Colonic mucosa (tissue), 4 donors: ENCODE measurements at regions not wholly inside any gene's neighbourhood (a gene's known extent, or its start where the extent isn't known, plus 50 kb on each side); places are given as distances from the start of the nearest gene placed in this dataset.
A peak's percentile ranks its signal among the peaks of the same experiment; 100 is the strongest.

Experiments used
- DNase-seq: peaks from one replicate; pipeline ENCODE4 v3.0.0-alpha.2; 2020
- H3K27ac ChIP-seq: fragments of 200-600 bp; one replicate; pipeline ENCODE4 v1.8.0; 2021
- H3K27me3 ChIP-seq: fragments of 200-600 bp; one replicate; pipeline ENCODE4 v1.8.0; 2021
- H3K36me3 ChIP-seq: fragments of 200-600 bp; one replicate; pipeline ENCODE4 v1.8.0; 2021
- H3K4me1 ChIP-seq: fragments of 200-600 bp; one replicate; pipeline ENCODE4 v1.8.0; 2021; ENCODE audit warnings: mild to moderate bottlenecking
- H3K4me3 ChIP-seq: fragments of 200-600 bp; one replicate; pipeline ENCODE4 v1.8.0; 2021
- H3K9ac ChIP-seq, 2 donors: one replicate each; pipeline ENCODE4 v1.7.0; 2013; ENCODE audit warnings: control low read depth in 2 of 2, low read depth in 2 of 2, low read length in 2 of 2
- H3K9me3 ChIP-seq: fragments of 200-600 bp; one replicate; pipeline ENCODE4 v1.8.0; 2021
- intact Hi-C: fragments of 100-400 bp; cut with DNase I; formaldehyde crosslinking; loops from one replicate; pipeline ENCODE4 v1.14.1; 2022
- TF ChIP-seq, protein P1 (sequence below): fragments of 200-600 bp; IDR thresholded peaks from one replicate; pipeline ENCODE4 v1.8.0; 2022; ENCODE audit warnings: antibody characterized with exemption, mild to moderate bottlenecking
- donor health status: healthy.
- donor health status: DM: no; HTN: no; CAD: no.
- donor health status: DM: no; HTN: no; CAD: no.

DNA sequence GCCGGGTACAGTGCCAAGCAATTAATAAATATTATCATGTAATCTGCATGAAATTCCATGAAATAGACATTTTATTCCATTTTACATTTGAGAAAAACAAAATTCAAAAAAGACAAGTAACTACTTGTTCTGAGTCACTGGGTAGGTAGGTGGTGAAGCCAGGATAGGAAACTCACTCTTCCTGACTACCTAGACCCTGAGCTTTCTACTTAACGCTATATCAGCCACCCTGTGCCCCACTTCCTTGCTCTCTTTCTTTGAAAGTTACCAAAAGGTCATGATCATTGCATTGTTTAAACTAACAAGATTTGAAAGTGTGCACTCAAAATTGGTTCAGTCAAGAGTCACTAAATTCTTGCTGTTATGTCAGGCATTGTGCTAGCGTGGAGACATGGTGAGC lies 235.7 kb downstream of the CD83 start:
- Histone ChIP-seq H3K27me3 (no peaks in the 10 kb centered on the region), H3K4me1 (no peaks in the 10 kb centered on the region), H3K9ac (no peak overlapping the region), H3K36me3 (no peaks in the 10 kb centered on the region), H3K4me3 (no peak overlapping the region), H3K9me3 (no peaks in the 10 kb centered on the region), H3K27ac (no peak overlapping the region)
- TF ChIP-seq, protein P1, sequence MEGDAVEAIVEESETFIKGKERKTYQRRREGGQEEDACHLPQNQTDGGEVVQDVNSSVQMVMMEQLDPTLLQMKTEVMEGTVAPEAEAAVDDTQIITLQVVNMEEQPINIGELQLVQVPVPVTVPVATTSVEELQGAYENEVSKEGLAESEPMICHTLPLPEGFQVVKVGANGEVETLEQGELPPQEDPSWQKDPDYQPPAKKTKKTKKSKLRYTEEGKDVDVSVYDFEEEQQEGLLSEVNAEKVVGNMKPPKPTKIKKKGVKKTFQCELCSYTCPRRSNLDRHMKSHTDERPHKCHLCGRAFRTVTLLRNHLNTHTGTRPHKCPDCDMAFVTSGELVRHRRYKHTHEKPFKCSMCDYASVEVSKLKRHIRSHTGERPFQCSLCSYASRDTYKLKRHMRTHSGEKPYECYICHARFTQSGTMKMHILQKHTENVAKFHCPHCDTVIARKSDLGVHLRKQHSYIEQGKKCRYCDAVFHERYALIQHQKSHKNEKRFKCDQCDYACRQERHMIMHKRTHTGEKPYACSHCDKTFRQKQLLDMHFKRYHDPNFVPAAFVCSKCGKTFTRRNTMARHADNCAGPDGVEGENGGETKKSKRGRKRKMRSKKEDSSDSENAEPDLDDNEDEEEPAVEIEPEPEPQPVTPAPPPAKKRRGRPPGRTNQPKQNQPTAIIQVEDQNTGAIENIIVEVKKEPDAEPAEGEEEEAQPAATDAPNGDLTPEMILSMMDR = no peak
- DNase-seq = no peak
- intact Hi-C loops = no loop called here

DNA sequence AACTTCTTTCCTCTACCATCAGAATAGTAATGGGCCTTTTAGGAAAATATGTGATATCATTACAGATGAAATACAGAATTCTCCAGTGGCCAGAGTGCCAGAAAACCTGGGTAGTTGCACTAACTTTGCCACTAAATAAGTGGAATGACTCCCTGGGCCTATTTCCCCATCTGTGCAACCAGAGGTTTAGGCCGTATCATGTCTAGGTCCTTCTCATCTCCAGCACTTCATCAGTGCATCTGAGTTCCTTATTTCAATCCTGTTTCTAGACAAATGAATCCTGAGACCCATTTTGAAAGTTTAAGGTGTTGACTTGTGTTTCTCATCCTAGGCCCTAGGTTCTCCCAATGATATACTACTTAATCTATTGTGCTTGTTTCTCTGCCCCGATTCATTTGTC lies 236.2 kb downstream of the CD83 start:
- no peaks in the 10 kb centered on the region for H3K4me1 ChIP-seq
- no peaks in the 10 kb centered on the region for H3K36me3 ChIP-seq
- H3K9ac ChIP-seq = no peak overlapping the region
- no peak overlapping the region for H3K4me3 ChIP-seq
- intact Hi-C loops = no loop called here
- DNase-seq = no peak
- H3K27ac ChIP-seq = no peak overlapping the region
- no peaks in the 10 kb centered on the region for H3K9me3 ChIP-seq
- TF ChIP-seq, protein P1 = no peak
- H3K27me3 ChIP-seq = no peaks in the 10 kb centered on the region

GRCh38 chr6:14354919-14355572 lies 237.5 kb downstream of the CD83 start:
- TF ChIP-seq, protein P1 = no peak

GRCh38 chr6:14359438-14359837 lies 241.9 kb downstream of the CD83 start:
- Histone ChIP-seq H3K4me3 (no peak overlapping the region), H3K27ac (no peak overlapping the region), H3K4me1 (no peaks in the 10 kb centered on the region), H3K9ac (no peak overlapping the region), H3K27me3 (no peaks in the 10 kb centered on the region), H3K9me3 (no peaks in the 10 kb centered on the region), H3K36me3 (no peaks in the 10 kb centered on the region)
- DNase-seq = no peak
- TF ChIP-seq, protein P1 = no peak
- intact Hi-C loops = no loop called here

More at GRCh38 chr6:14354919-14355572, 237.5 kb downstream of the CD83 start:
- Histone ChIP-seq H3K4me1 (no peaks in the 10 kb centered on the region), H3K9me3 (no peaks in the 10 kb centered on the region), H3K36me3 (no peaks in the 10 kb centered on the region), H3K27me3 (no peaks in the 10 kb centered on the region), H3K27ac (no peak overlapping the region), H3K4me3 (no peak overlapping the region), H3K9ac (no peak overlapping the region)
- intact Hi-C loops = no loop called here
- DNase-seq = peak; percentile 25

- Histone ChIP-seq H3K27me3 (no peaks in the 10 kb centered on the region), H3K27ac (no peak overlapping the region), H3K4me3 (no peak overlapping the region), H3K4me1 (no peaks in the 10 kb centered on the region), H3K9ac (no peak overlapping the region), H3K9me3 (no peaks in the 10 kb centered on the region), H3K36me3 (no peaks in the 10 kb centered on the region)
- intact Hi-C loops = no loop called here
- TF ChIP-seq, protein P1 = no peak
- DNase-seq = no peak
Observed at GRCh38 chr6:14360565-14360964, 243.0 kb downstream of the CD83 start.
